ENCODE measurements at regions not wholly inside any gene's neighbourhood (a gene's known extent, or its start where the extent isn't known, plus 50 kb on each side); places are given as distances from the start of the nearest gene placed in this dataset.

DNA sequence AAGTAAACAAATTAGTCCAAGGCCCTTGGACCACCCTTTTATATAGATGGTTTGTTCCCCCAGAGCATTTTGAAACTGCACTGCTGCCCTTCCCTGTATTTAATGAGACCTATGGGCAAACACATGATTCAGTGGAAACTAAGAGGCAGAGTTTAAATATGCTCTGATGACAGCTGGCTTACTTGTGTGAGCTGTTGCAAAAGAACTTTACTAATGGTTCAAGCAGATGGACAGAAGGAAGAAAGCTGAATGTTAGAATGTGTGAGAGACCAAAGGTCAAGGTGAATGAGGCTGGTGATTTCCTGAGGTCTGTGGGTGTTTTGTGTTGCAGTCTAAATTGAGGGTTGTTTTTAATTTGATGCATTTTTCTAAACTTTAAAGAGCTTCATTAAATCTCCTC is 123.0 kb upstream of the CEP162 start:
- TF ChIP-seq CTCF (IDR thresholded peaks at IDR 0.05) (no peak), POLR2AphosphoS5 (IDR thresholded peaks at IDR 0.05) (no peak), POLR2A (IDR thresholded peaks at IDR 0.05) (no peak), EP300 (IDR thresholded peaks at IDR 0.05) (no peak)
- ATAC-seq = no peak
- no peak overlapping the region for H3K27ac ChIP-seq
- no peaks in the 10 kb centered on the region for H3K27me3 ChIP-seq
- no peaks in the 10 kb centered on the region for H3K36me3 ChIP-seq
- no peaks in the 10 kb centered on the region for H3K4me1 ChIP-seq
- H3K4me3 ChIP-seq = no peak overlapping the region
- H3K9me3 ChIP-seq = no peaks in the 10 kb centered on the region

GRCh38 chr6:84349542-84349941 is 122.1 kb upstream of the CEP162 start:
- TF ChIP-seq EP300 (IDR thresholded peaks at IDR 0.05) = no peak
- no peak for TF ChIP-seq POLR2A (IDR thresholded peaks at IDR 0.05)
- no peak for TF ChIP-seq CTCF (IDR thresholded peaks at IDR 0.05)
- TF ChIP-seq POLR2AphosphoS5 (IDR thresholded peaks at IDR 0.05) = no peak

DNA sequence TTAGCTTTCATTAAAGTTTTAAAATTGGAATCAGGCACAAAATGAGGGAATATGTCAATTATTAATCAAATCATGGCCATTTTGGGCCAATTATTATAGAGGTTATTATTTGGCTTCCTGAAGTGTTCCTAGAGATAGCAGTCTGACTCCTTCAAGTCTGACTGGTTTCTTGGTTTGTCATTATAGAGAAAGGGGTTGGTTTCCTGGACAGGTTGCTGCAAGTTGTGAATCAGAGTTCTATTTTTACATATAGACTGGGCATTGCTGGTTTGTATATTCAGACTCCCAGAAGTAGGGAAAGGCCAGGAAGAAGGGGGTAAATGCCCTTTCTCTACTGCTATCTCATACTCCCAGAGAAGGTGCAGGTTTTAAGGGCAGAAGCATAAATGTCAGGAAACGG is 121.4 kb upstream of the CEP162 start:
- Histone ChIP-seq H3K36me3 (no peaks in the 10 kb centered on the region), H3K9me3 (no peaks in the 10 kb centered on the region), H3K27ac (no peak overlapping the region), H3K27me3 (no peaks in the 10 kb centered on the region), H3K4me1 (no peaks in the 10 kb centered on the region), H3K4me3 (no peak overlapping the region)
- 75 to 88% methylated on average over 1 of the region's 1 CpG for WGBS, 2 donors (ENCODE audit: low coverage in 1 of 2)
- TF ChIP-seq POLR2AphosphoS5 (IDR thresholded peaks at IDR 0.05) = no peak
- no peak for TF ChIP-seq EP300 (IDR thresholded peaks at IDR 0.05)
- no peak for TF ChIP-seq CTCF (IDR thresholded peaks at IDR 0.05)
- ATAC-seq = no peak

More at GRCh38 chr6:84349542-84349941, 122.1 kb upstream of the CEP162 start:
- 90% methylated on average over 1 of the region's 1 CpG for WGBS, 2 donors (ENCODE audit: low coverage in 1 of 2)
- Histone ChIP-seq H3K9me3 (no peaks in the 10 kb centered on the region), H3K27me3 (no peaks in the 10 kb centered on the region), H3K4me3 (no peak overlapping the region), H3K36me3 (no peaks in the 10 kb centered on the region), H3K27ac (no peak overlapping the region), H3K4me1 (no peaks in the 10 kb centered on the region)
- no peak for ATAC-seq

DNA sequence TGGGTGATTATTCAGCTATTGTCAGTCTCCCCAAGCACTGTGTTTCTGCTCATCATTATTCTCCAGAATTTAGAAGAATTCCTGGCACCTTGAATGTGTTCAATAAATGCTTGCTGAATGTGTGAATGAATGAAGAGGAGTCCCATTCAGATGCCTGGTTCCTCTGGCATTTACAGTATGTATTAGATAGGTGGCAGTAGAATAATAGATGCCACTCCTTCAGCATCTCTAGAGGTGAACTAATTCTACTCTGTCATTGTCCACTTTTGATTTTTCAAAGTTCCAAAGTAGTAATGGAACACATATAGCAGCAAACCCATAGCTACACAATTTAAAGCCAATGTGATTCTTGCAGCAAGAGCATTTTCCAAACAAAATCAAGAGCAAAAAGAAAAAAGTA is 118.9 kb upstream of the CEP162 start:
- Histone ChIP-seq H3K36me3 (no peaks in the 10 kb centered on the region), H3K4me1 (no peaks in the 10 kb centered on the region), H3K4me3 (no peak overlapping the region), H3K27me3 (no peaks in the 10 kb centered on the region), H3K9me3 (no peaks in the 10 kb centered on the region), H3K27ac (no peak overlapping the region)
- no peak for TF ChIP-seq POLR2AphosphoS5 (IDR thresholded peaks at IDR 0.05)
- no peak for ATAC-seq

DNA sequence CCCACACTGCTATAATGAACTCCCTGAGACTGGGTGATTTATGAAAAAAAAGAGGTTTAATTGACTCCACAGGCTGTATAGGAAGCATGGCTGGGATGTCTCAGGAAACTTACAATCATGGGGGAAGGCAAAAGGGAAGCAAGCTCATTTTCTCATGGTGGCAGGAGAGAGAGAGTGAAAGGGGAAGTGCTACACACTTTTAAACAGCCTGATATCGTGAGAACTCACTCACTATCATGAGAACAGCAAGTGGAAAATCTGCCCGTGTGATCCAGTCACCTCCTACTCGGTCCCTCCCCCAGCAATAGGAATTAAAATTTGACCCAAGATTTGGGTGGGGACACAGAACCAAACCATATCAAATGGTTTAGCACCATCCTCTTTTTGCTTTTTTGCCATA is 116.6 kb upstream of the CEP162 start:
- Histone ChIP-seq H3K4me3 (no peak overlapping the region), H3K36me3 (no peaks in the 10 kb centered on the region), H3K27me3 (no peaks in the 10 kb centered on the region), H3K4me1 (no peaks in the 10 kb centered on the region), H3K9me3 (no peaks in the 10 kb centered on the region), H3K27ac (no peak overlapping the region)
- ATAC-seq = no peak
- TF ChIP-seq CTCF (IDR thresholded peaks at IDR 0.05) = no peak
- TF ChIP-seq POLR2A (IDR thresholded peaks at IDR 0.05) = no peak
- no peak for TF ChIP-seq EP300 (IDR thresholded peaks at IDR 0.05)
- no peak for TF ChIP-seq POLR2AphosphoS5 (IDR thresholded peaks at IDR 0.05)
- 76 to 94% methylated on average over 3 of the region's 3 CpGs for WGBS, 2 donors (ENCODE audit: low coverage in 1 of 2)

DNA sequence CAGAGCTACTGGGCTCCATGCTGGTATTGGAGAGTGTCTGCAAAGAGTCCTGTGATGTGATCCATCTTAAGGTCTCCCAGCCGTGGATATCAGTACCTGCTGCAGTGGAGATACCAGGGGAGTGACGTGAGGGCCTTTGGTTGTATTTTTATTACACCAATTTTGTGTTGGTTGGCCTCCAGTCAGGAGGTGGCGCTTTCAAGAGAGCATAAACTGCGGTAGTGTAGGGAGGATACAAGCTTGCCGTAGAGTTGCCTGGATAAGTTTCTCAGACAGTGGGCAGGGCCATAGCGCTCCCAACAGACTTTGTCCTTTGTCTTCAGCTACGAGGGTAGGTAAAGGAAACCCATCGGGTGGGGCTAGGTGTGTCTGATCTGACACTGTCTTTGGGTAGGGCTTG is 113.0 kb upstream of the CEP162 start:
- Histone ChIP-seq H3K36me3 (no peaks in the 10 kb centered on the region), H3K4me3 (no peak overlapping the region), H3K9me3 (peaks cover 0 to 6% (median 0%) of the 10 kb centered on the region in 3 donors), H3K27ac (no peak overlapping the region), H3K27me3 (no peaks in the 10 kb centered on the region), H3K4me1 (no peaks in the 10 kb centered on the region)
- ATAC-seq = no peak
- WGBS, 2 donors (ENCODE audit: low coverage in 1 of 2) = 86 to 96% methylated on average over 3 to 5 of the region's 8 CpGs
- no peak for TF ChIP-seq POLR2A (IDR thresholded peaks at IDR 0.05)
- no peak for TF ChIP-seq EP300 (IDR thresholded peaks at IDR 0.05)
- no peak for TF ChIP-seq POLR2AphosphoS5 (IDR thresholded peaks at IDR 0.05)
- TF ChIP-seq CTCF (IDR thresholded peaks at IDR 0.05) = no peak

Data from gastroesophageal sphincter (tissue), 4 donors.